Omental fat pad (tissue), 3 donors: ENCODE measurements at regions not wholly inside any gene's neighbourhood (a gene's known extent, or its start where the extent isn't known, plus 50 kb on each side); places are given as distances from the start of the nearest gene placed in this dataset.

ENCODE experiments used
- ATAC-seq: fragments of 150-250 bp; one replicate; pipeline ENCODE4 v1.9.1; 2016; ENCODE audit warnings: mild to moderate bottlenecking, moderate library complexity; ENCODE audit not compliant: low FRiP score
- DNase-seq: peaks from one replicate; pipeline ENCODE4 v3.0.0-alpha.2; 2019; ENCODE audit warnings: low spot score
- TF ChIP-seq, protein P1 (sequence below), 3 donors: fragments of 450-650 bp; IDR thresholded peaks; one replicate each; pipeline ENCODE4 v1.5.1; 2016 to 2017; ENCODE audit warnings: antibody characterized with exemption in 3 of 3, mild to moderate bottlenecking in 3 of 3, moderate library complexity in 2 of 3

DNA sequence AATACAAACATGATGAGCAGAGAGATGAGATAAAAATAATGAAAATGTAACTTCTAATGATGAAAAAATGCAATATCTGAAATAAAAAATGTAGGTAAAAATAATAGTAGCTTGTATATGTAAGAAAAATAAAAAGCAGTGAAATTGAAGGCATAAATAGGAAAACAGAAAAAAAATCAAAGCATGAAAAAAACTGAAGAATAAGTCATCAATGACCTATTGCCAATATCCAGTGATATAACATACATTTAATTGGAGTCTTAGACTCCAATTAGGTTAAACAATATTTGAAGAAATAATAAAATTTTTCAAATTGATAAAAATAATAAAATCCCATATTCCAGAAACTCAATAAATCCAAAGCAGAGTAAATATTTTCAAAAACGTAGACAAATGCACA, 114.0 kb upstream of the HDGFL1 start:
- TF ChIP-seq, protein P1, sequence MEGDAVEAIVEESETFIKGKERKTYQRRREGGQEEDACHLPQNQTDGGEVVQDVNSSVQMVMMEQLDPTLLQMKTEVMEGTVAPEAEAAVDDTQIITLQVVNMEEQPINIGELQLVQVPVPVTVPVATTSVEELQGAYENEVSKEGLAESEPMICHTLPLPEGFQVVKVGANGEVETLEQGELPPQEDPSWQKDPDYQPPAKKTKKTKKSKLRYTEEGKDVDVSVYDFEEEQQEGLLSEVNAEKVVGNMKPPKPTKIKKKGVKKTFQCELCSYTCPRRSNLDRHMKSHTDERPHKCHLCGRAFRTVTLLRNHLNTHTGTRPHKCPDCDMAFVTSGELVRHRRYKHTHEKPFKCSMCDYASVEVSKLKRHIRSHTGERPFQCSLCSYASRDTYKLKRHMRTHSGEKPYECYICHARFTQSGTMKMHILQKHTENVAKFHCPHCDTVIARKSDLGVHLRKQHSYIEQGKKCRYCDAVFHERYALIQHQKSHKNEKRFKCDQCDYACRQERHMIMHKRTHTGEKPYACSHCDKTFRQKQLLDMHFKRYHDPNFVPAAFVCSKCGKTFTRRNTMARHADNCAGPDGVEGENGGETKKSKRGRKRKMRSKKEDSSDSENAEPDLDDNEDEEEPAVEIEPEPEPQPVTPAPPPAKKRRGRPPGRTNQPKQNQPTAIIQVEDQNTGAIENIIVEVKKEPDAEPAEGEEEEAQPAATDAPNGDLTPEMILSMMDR (IDR thresholded peaks at IDR 0.05) = no peak
- DNase-seq = no peak
- ATAC-seq = no peak

DNA sequence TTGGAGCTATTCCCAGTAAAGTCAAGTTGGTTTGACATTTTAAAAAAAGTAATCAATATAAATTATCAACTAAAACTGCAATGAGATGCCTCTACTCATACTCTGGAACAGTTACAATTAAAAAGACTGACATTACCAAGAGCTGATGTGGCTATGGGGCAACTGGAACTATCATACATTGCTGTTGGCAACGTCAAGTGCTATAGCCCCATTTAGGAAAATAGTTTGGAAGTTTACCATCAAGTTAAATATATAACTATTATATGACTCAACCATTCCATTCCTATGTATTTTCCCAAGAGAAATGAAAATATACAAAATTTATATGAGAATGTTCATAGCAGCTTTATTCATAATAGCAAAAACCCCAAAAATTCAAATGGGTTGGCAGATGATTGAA, 111.4 kb upstream of the HDGFL1 start:
- ATAC-seq (no peak), DNase-seq (no peak)
- TF ChIP-seq, protein P1 (IDR thresholded peaks at IDR 0.05) = no peak

DNA sequence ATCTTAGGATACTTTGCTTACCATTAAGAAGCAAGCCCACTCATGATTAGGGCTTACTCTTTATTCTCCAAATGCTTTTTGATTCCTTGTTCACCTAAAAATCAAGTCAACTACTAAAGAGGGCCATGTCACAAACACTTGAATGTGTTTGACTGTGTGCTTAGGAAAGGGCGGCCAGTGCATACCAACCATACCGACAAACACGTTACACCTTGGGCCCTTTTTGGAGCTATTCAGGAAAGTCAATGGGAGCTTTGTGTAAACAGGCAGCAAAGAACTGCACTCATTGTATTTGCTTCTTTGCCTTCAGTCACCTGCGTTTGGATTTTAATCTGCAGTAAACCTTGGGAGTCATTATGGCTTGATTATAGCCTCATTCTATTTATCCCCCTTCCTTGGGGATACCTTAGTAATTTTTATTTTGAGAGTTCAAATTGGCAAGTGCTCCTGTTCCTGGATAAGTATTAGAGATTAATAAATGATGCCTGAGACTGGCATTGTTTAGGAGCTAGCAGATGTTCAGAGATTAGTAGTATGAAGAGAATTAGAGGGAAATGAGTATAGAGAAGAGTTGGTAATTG, 102.6 kb upstream of the HDGFL1 start:
- TF ChIP-seq, protein P1 (IDR thresholded peaks at IDR 0.05) = no peak
- no peak for DNase-seq
- ATAC-seq = no peak

DNA sequence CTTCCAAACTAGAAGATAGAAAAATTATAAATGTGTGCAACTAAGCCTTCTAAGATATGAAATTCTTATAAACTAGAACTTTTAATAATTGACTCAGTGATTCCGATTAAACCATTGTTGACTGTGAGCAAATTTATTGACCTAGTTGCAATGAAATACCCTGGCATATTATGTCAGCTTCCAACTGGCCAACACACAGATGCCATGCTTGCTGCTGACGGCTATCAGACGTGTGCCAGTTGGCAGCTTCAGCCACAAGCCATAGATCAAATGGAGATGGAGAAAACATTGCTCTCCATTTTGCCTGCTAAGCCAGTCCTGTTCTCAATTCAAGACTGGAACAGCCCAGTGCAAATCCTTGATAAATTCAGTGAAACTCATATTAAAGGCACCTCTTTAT, 101.7 kb upstream of the HDGFL1 start:
- DNase-seq = no peak
- TF ChIP-seq, protein P1 (IDR thresholded peaks at IDR 0.05) = no peak
- ATAC-seq = no peak

DNA sequence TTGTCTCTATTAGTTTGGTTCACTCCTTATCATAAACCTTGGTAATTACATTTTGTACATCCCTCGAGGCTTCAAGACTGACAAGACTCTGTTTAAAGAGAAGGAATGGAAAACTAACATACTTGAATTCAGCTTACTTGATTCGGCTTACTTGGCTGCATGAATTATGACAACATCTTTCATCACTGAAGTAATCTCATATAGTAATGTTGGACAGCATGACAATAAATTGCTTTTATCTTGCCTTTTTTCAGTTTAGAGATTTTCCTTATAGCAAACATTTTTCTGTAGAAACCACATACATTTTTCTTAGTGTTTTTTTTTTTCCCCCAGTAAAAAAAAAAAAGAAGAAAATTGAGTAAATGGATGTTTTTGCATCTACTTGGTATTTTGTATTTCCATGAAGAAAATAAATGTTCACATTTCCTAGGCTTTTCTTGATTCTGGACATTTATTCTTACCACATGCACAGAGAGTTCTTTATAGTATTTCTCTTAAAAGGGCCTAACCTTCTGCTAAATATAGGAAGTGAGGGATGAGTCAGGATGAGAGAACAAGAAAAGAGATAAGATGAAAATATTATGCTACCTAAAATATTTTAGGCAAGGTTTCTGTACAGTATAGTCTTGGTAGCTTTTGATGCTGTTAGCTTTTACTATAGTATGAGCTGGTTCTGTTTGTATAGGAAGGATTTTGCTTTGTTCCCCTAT, 101.0 kb upstream of the HDGFL1 start:
- TF ChIP-seq, protein P1 (IDR thresholded peaks at IDR 0.05) = no peak
- ATAC-seq = no peak
- no peak for DNase-seq

DNA sequence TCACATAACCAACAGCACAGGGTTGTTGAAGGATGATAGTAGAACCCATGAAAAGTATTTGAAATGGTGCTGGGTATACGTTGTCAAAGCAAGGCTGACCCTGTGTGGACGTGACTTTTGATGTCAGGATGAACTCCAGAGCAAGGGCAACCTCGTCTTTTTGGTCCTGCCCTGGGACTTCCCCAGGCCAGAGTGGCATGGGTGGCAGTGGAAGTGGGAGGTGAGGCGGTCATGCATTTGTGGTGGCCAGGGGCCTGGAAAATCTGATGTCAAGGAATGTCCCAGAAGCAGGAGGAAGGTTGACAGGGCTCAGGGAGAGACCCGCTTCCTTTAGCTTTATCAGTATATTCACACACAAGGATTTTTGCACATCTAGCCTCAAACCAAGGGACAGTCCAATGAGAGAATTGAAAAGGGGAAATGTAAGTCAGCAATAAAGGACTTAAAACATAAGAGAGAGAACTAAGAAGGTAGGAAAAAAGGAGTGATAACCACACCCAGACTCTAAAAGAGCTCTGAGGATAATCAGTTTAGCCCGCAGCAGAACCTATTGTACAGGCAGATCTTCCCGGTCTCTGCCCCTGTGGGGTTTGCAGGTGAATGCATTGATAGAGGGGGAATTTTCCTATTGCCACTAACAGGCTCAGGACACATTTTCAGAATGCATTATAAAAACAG, 98.8 kb upstream of the HDGFL1 start:
- DNase-seq = no peak
- TF ChIP-seq, protein P1 (IDR thresholded peaks at IDR 0.05) = no peak
- ATAC-seq = no peak
